Activated CD4-positive, alpha-beta T cell treated with anti-CD3 and anti-CD28 coated beads, Interleukin-2, amount 50 U/mL, for 24 hours (primary cell): ENCODE measurements at regions not wholly inside any gene's neighbourhood (a gene's known extent, or its start where the extent isn't known, plus 50 kb on each side); places are given as distances from the start of the nearest gene placed in this dataset.
"Not testable (repeated sequence)": the region's sequence is repeated elsewhere in the genome, so short reads cannot be mapped to it uniquely, and the experiment has no call there.

Source experiments
- DNase-seq, 2 donors: peaks; one replicate each; pipeline ENCODE4 v3.0.0-alpha.2; 2020; ENCODE audit warnings: low read depth in 1 of 2, low spot score in 1 of 2

GRCh38 chr4:117907646-117908045 is 126.6 kb upstream of the NDST3 start:
- DNase-seq, result no peak

DNA sequence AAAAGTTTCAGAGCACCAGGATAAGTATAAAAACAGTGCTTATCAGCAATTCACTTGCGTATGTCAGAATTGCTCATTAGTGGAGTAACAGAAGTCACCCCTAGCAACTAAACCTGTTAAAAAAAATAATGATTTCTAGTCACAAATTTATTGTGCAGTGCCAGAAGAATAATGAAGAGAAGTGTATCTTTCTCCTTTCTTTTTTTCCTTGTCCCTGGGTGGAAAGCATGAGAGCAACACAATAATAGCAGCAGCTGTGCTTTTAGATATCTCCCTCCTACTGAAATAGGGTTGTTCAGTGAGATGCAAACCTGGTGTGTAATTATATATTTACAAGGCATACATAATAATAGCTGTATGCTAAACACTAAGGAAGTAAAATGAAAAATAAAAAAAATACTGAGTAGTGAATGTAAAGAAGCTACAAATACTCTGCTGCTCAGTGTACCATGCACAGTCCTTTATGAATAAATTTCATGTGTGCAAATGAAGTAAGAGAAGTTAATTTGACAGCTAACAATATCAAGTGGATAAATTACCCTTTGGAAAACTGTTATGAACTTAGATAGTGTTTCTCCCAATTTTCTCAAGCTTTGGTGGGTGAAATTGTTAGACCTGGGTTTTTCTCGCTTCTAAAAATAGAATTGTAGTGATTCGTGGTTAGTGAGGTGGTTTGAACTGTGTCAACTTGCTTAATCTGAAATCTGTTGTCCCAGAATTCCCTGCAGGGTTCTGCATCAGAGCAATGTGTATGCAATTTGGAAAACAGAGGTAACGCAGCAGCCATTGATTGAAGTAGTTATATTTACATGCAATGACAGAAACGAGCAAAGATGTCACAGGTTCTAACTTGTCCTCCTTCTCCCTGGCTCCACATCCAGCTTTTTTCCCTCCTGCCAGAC is 125.7 kb upstream of the NDST3 start:
- no peak for DNase-seq

DNA sequence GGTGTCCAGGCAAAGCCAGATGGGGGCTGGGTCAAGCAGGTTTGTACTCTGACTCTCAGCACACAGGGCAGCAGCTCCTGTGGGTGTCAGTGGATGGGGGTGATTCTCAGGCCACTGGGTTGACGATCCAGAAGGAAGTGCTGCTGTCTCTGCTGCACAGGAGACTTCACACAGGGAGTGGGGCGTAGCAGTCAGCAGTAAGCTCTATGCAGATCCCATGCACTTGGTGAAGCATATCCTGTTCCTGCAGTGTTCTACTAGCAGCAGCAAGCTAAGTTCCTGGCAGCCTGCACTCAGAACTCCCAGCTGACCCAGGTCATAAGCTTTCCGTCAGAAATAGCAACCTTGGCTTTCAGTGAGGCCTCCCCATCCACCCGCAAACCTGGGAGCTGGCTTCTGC is 117.6 kb upstream of the NDST3 start:
- no peak for DNase-seq

DNA sequence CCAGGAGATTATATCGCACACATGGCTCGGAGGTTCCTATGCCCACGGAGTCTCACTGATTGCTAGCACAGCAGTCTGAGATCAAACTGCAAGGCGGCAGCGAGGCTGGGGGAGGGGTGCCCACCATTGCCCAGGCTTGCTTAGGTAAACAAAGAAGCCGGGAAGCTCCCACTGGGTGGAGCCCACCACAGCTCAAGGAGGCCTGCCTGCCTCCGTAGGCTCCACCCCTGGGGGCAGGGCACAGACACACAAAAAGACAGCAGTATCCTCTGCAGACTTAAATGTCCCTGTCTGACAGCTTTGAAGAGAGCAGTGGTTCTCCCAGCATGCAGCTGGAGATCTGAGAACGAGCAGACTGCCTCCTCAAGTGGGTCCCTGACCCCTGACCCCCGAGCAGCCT is 112.0 kb upstream of the NDST3 start:
- DNase-seq, result not testable (repeated sequence)

DNA sequence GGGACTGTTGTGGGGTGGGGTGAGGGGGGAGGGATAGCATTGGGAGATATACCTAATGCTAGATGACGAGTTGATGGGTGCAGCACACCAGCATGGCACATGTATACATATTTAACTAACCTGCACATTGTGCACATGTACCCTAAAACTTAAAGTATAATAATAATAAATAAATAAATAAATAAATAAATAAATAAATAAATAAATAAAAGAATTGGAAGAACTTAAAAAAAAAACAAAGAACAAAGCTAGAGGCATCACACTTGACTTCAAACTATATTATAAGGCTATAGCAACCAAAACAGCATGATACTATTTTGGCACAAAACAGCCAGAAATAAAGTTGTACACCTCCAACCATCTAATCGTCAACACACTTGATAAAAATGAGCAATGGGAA is 106.5 kb upstream of the NDST3 start:
- not testable (repeated sequence) for DNase-seq

- DNase-seq, result no peak
These were observed 92.7 kb upstream of the NDST3 start for GRCh38 chr4:117941611-117942010.

DNA sequence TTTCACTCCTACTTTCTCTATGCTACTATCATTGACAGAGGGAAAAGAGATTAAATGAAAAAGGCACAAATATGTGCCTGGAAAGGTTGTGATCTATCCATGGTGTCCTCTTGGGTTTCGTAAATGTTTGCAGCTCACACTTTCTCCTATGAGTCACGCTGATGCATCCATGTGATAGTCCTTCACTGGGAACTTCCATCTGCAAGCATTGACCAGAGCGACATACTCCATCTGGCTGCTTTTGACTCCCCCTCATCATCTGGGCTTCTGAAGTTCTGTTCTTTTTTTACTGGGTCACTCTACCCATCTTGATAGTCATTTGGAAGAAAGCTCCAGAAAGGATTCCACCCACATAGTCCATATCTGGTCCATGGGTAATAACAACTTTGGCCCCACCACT is 84.7 kb upstream of the NDST3 start:
- no peak for DNase-seq

- no peak for DNase-seq
These were observed 76.7 kb upstream of the NDST3 start for GRCh38 chr4:117957571-117957970.

DNA sequence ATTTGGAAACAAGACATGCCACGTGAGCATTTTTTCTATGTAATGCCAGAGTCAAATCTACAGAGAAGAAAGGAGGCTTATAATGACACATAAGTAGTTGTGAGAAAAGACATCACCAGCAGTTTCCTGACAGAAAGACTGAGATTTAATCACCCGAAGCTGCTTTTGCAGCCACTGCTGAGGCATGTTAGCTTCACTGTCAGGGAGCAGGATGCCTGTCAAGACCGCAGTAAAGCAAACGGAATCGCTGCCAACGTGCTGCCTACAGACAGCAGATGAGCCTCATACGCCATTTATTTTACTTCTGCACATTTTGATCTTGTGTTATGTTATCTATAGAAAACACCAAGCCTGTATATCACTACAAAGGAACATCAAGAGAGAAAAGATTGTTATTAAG is 68.7 kb upstream of the NDST3 start:
- DNase-seq, result no peak

DNA sequence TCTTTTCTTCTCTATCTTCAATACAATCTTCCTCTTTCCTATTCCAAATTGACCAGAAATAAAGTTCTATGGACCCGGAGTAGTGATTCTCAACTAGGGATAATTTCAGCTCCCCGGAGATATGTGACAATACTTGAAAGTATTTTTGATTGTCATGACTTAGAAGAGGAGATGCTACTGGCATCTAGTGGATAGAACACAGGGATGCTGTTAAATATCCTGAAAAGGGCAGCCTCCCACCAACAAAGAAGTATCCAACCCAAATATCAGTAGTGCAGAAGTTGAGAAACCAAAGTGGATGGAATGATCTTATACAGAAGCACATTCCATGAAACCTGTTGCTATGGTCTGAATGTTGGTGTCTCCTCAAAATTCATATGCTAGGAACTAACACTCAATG is 65.7 kb upstream of the NDST3 start:
- no peak for DNase-seq

DNA sequence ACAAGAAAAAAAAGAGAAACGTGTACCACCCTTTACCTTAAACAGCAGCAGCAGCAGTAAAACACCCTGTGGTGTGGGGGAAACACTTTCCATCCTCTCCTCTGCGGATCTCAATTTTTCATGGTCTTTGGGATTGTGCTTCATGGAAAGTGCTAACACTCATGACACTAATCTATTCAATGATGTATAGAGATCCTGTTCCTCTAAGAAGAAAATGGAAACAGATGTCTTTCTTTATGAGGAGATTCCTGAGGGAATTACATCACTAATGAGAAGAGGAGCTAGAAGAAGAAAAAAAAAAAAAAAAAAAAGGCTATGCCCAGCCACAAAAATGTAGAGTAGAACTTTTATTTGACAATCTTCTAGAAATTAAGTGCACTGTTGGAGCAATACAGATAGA is 62.9 kb upstream of the NDST3 start:
- DNase-seq, result no peak

- DNase-seq, result no peak
These were observed 50.5 kb upstream of the NDST3 start for GRCh38 chr4:117983541-117984365.

- no peak for DNase-seq
These were observed 50.0 kb upstream of the NDST3 start for GRCh38 chr4:117984366-117984680.
